ENCODE measurements at regions not wholly inside any gene's neighbourhood (a gene's known extent, or its start where the extent isn't known, plus 50 kb on each side); places are given as distances from the start of the nearest gene placed in this dataset.

- no peaks in the 10 kb centered on the region for H3K36me3 Mint-ChIP-seq
- H3K9me3 Mint-ChIP-seq: no peaks in the 10 kb centered on the region
- no peak for DNase-seq (ENCODE audit: low spot score in 2 of 2, unreplicated experiment in 2 of 2)
- H3K4me3 Mint-ChIP-seq: no peak overlapping the region
- peaks cover 7% of the 10 kb centered on the region for H3K4me1 Mint-ChIP-seq
- H3K27me3 Mint-ChIP-seq (ENCODE audit: low read depth): peaks cover 68% of the 10 kb centered on the region
- TF ChIP-seq CTCF (IDR thresholded peaks at IDR 0.05; ENCODE audit: unreplicated experiment): no peak
- no peak overlapping the region for H3K27ac Mint-ChIP-seq
Measured at GRCh38 chr11:116577956-116578355, 194.8 kb downstream of the BUD13 start.

GRCh38 chr11:116577273-116577672, 195.5 kb downstream of the BUD13 start:
- no peak overlapping the region for H3K27ac Mint-ChIP-seq
- peaks cover 61% of the 10 kb centered on the region for H3K27me3 Mint-ChIP-seq (ENCODE audit: low read depth)
- no peak for DNase-seq (ENCODE audit: low spot score in 2 of 2, unreplicated experiment in 2 of 2)
- no peaks in the 10 kb centered on the region for H3K9me3 Mint-ChIP-seq
- H3K4me1 Mint-ChIP-seq: peaks cover 7% of the 10 kb centered on the region
- no peaks in the 10 kb centered on the region for H3K36me3 Mint-ChIP-seq
- H3K4me3 Mint-ChIP-seq: no peak overlapping the region
- no peak for TF ChIP-seq CTCF (IDR thresholded peaks at IDR 0.05; ENCODE audit: unreplicated experiment)

GRCh38 chr11:116576526-116576925, 196.3 kb downstream of the BUD13 start:
- no peak for TF ChIP-seq CTCF (IDR thresholded peaks at IDR 0.05; ENCODE audit: unreplicated experiment)
- H3K27ac Mint-ChIP-seq: no peak overlapping the region
- H3K4me1 Mint-ChIP-seq: peaks cover 7% of the 10 kb centered on the region
- H3K27me3 Mint-ChIP-seq (ENCODE audit: low read depth): peaks cover 54% of the 10 kb centered on the region
- no peak overlapping the region for H3K4me3 Mint-ChIP-seq
- H3K9me3 Mint-ChIP-seq: no peaks in the 10 kb centered on the region
- H3K36me3 Mint-ChIP-seq: no peaks in the 10 kb centered on the region
- DNase-seq (ENCODE audit: low spot score in 2 of 2, unreplicated experiment in 2 of 2): no peak

GRCh38 chr11:116567721-116568242, 205.0 kb downstream of the BUD13 start:
- Mint-ChIP-seq H3K27me3 (ENCODE audit: low read depth) (peaks cover 27% of the 10 kb centered on the region), H3K4me1 (no peaks in the 10 kb centered on the region), H3K4me3 (no peak overlapping the region), H3K36me3 (no peaks in the 10 kb centered on the region), H3K9me3 (peaks cover 3% of the 10 kb centered on the region), H3K27ac (no peak overlapping the region)
- no peak for TF ChIP-seq CTCF (IDR thresholded peaks at IDR 0.05; ENCODE audit: unreplicated experiment)
- DNase-seq (ENCODE audit: low spot score in 2 of 2, unreplicated experiment in 2 of 2): no peak

- Mint-ChIP-seq H3K36me3 (no peaks in the 10 kb centered on the region), H3K4me3 (no peak overlapping the region), H3K27ac (no peak overlapping the region), H3K27me3 (ENCODE audit: low read depth) (peaks cover 54% of the 10 kb centered on the region), H3K9me3 (peaks cover 3% of the 10 kb centered on the region), H3K4me1 (no peaks in the 10 kb centered on the region)
- no peak for DNase-seq (ENCODE audit: low spot score in 2 of 2, unreplicated experiment in 2 of 2)
- TF ChIP-seq CTCF (IDR thresholded peaks at IDR 0.05; ENCODE audit: unreplicated experiment): no peak
Measured at GRCh38 chr11:116563712-116564047, 209.1 kb downstream of the BUD13 start.

All from mesothelial cell of epicardium (in vitro differentiated cells).